SKM-1 (cell line): ENCODE measurements at regions not wholly inside any gene's neighbourhood (a gene's known extent, or its start where the extent isn't known, plus 50 kb on each side); places are given as distances from the start of the nearest gene placed in this dataset.

Source experiments
- DNase-seq: peaks from one replicate; lab custom pipeline; 2025; ENCODE audit not compliant: unreplicated experiment; lab: John Stamatoyannopoulos, UW

GRCh38 chr17:70230850-70231640, 61.7 kb downstream of the KCNJ2 start:
- DNase-seq: peak; percentile 57

DNA sequence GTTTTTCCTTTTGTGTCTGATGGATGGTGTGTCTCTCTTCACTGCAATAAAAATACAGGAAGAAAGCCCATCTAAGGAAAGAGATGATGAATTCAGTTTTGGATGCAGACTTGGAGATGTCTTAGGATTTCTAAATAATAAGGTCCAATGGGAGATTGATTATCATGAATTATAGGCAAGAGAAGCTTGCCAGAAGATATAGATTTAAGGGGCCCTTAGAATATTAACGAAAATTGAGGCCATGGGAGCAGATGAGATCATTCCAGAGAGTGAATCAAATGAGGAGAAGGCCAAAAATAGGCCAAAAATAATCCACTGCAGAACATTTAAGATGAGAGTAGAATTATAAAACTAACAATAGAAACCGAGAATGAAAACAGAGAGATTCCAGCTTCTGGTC, 63.1 kb downstream of the KCNJ2 start:
- DNase-seq: no peak

DNA sequence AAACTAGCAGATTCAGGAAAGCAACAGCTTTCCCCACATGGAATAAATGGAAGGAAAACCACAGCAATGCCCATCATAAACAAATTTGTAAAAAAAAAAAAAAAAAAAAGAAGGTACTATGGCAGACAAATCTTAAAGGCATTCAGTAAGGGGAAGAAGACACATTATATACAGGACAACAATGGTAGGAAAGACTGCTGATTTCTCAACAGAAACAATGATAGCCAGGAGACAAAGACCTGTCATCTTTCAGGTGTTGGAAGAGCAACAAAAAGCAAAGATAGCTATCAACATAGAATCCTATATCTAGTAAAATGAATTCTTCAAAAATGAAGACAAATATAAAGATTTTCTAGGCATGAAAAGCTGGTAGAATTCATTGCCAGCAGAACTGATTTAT, 65.9 kb downstream of the KCNJ2 start:
- DNase-seq: no peak

DNA sequence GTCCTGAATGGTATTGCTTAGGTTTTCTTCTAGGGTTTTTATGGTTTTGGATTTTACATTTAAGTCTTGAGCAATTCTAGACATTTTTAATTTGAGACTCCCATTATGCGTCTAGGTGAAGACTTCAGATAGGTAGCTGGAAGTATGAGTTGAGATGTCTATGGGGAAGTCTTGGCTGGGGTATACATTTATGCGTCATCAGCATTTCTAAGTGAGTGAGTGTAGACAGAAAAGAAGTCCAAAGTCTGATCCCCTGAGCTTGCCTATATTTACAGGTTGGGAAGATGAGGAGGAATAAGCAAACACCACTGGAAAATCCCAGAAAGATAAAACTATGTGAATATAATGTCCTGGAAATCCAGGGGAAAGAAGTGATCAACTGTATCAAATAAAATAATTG, 68.9 kb downstream of the KCNJ2 start:
- no peak for DNase-seq

DNA sequence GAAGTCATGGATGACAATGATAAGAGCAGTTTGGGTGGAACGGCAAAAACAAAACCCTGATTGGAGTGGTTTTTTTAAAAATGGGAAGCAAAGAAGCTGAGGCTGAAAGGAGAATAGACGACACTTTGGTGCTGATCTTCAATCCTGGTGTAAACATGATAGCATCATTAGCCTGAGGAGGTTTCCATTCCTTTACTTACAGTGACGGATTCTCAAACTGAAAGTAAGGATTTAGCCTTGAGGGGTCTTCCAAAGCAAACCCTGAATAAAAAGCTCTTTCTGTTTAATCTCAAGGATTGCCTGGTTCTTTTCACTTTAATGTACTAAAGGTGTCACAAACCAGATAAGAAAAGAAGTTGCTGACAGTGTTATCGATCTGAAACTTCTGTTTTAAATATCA, 69.3 kb downstream of the KCNJ2 start:
- DNase-seq: no peak

- no peak for DNase-seq
These were observed 70.1 kb downstream of the KCNJ2 start for GRCh38 chr17:70239391-70239826.

- DNase-seq: no peak
These were observed 71.7 kb downstream of the KCNJ2 start for GRCh38 chr17:70241071-70241470.

DNA sequence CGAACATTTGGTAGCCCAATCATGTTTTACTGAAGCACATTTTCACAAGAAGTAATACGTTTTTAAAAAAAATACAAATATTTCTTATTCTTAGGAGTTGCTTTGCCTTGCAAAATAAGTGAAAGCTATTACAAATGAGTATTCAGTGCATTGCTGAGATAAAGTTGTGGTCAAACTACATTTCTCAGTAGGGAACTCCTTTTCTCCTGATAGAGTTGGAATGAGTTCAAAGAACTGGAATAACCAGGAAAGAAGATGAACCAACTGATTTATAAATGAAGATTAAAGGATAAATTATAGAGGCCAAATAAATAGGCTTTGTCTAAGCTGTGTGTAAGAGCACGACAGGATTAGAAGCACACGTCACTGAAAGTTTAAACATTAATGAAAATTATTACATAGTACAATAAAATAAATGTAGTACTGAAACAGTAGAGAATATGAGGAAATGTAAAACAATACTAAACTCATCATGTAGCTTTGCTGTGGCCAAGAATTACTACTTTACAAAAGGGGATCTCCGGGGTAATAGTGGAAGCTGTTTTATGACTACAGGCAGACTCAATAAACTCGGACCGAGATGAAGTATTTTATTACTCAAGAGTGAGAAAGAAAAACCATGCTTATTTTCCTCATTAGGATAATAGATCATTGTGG, 73.6 kb downstream of the KCNJ2 start:
- DNase-seq: no peak

DNA sequence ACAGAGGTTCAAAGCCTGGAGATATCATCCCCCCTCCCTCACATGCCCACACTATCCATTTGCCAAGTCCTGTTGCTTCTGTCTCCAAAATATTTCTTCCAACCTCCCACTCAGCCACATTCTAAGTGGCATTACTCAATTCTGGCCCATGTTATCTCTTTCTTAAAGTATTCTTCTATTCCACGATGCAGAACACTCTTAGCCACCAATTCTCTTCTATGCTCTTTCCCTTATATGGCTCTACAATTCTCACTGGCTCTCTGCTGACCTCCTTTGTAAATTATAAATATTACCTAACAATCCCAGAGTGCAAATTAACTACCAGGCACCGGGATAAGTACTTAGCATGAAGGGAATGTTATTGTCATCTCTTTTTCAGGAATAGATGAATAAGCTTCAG, 82.4 kb downstream of the KCNJ2 start:
- DNase-seq: no peak

- DNase-seq: no peak
These were observed 85.6 kb downstream of the KCNJ2 start for GRCh38 chr17:70254735-70255460.

DNA sequence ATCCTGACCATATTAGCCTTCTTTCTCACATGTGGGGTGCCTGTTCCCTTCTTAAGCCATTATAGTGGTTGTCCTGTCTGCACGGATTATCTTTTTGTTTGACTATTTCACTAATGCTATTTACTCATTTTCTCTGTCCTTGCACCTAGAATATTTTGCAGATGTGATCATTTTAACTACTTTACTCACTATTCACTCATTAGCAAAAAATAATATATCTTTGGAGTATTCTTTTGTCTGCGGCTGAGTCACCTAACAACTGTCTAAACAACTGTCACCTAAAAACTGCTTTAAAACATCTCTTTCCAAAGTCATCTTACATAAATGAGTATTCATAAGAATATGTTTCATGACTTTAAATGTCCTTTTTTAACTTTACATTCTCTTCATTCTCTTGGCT, 87.4 kb downstream of the KCNJ2 start:
- DNase-seq: no peak

DNA sequence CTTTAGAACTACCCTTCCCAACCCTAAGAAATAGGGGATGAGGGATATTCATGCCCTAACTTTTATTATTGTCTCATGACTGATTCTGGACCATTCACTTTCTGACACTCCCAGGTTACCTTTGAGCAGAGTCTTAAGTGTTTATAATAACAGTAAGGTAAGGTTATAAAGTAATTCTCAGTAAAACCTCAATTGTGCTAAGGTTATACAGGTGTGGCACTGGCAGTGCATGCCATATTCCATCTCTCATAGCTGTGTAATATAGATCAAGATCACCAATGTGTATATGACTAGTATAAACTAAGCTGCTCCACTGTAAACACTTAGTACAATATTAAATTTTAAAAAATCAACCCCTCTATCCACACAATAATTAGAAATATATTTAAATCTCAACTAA, 89.1 kb downstream of the KCNJ2 start:
- no peak for DNase-seq

DNA sequence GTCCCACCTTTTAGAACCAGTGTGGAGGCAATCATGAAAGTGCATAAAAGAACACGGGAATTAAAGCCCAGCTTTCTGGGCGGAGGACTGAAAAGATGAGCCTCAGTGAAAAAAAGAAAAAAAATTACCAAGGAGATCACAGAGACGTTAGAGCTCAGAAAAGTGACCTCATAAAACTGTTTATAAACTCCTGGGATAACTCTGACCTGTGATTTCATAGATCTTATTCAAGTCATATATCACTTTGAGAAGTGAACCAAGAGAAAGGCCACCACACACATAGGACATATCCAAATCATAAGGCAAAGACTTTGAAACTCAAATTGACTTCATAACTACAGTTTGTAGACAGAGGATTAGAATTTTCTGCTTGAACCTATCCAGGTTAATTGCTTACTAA, 90.1 kb downstream of the KCNJ2 start:
- DNase-seq: no peak

- no peak for DNase-seq
These were observed 91.8 kb downstream of the KCNJ2 start for GRCh38 chr17:70261170-70261569.

DNA sequence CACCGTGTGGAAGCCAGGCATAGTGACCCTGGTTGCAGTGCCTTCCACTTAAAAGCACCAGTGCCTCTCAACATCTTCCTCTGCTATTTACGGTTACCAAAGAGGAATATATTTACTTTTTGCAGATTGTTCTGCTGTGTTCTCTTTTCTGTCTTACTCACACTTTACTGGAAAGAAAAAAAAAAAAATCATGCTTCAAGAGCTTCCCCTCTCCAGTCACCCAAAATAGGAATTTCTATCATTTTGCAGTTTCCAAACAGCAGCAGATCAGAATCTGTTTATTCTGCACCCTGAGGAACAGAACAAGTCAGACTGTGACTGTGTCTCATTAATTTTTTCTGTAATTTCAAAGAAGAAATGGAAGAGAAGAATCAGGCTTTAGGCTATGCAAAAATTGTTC, 96.1 kb downstream of the KCNJ2 start:
- no peak for DNase-seq

DNA sequence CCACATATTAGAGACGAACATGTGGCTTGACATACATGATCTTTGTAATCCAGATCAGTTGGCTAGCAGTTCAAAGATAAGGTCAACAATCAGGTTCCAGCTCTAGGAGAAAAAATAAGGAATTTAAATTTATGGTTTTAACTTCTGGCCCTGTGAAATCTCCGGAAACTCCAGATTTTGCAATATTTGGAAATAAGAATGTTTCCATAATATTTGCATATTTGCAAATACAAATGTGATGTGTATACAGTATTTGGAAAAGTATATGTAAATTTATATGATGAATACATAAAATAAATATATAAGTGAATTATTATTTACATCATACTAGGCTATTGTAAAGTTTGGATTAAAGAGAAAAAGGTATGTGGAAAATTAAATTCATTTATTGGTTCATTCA, 97.1 kb downstream of the KCNJ2 start:
- DNase-seq: no peak

DNA sequence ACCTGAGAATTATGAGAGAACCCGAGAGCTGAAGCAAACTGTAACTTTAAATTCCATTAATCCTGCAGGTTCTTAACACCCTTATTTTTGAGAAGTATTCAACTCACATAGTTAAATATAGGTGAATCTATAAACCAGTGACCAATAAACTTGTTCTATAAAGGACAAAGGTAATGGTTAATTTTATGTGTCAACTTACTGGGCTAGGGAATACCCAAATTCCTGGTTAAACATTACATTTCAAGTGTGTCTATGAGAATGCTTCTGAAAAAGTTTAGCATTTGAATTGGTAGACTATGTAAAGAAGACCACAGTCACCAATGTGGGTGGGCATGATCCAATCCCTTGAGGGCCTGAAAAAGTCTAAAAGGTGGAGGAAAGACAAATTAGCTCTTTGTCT, 99.1 kb downstream of the KCNJ2 start:
- DNase-seq: no peak

- no peak for DNase-seq
These were observed 101.2 kb downstream of the KCNJ2 start for GRCh38 chr17:70270554-70270953.

- DNase-seq: no peak
These were observed 101.9 kb downstream of the KCNJ2 start for GRCh38 chr17:70271200-70271599.

GRCh38 chr17:70271672-70272071, 102.3 kb downstream of the KCNJ2 start:
- DNase-seq: no peak

DNA sequence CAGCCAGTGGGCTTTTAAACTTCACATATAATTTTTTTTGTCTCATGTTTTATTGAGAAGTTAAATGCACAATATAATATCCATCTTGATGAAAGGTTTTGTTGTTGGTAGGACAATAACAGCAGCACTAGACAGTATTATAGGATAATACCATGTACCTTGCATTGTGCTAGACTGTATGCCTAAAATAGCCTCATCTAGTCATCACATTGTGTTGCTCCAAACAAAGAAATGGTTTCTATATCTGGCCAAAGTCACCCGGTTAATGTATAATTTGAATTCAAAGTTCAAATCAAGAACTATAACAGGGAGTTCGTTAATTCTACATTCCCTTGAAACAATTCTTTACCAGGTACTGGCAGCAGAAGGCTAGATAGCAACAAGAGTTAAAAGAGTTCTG, 104.9 kb downstream of the KCNJ2 start:
- no peak for DNase-seq

- DNase-seq: no peak
These were observed 107.6 kb downstream of the KCNJ2 start for GRCh38 chr17:70276906-70277305.
